ENCODE measurements at regions not wholly inside any gene's neighbourhood (a gene's known extent, or its start where the extent isn't known, plus 50 kb on each side); places are given as distances from the start of the nearest gene placed in this dataset.
"Not testable (repeated sequence)": the region's sequence is repeated elsewhere in the genome, so short reads cannot be mapped to it uniquely, and the experiment has no call there.

DNA sequence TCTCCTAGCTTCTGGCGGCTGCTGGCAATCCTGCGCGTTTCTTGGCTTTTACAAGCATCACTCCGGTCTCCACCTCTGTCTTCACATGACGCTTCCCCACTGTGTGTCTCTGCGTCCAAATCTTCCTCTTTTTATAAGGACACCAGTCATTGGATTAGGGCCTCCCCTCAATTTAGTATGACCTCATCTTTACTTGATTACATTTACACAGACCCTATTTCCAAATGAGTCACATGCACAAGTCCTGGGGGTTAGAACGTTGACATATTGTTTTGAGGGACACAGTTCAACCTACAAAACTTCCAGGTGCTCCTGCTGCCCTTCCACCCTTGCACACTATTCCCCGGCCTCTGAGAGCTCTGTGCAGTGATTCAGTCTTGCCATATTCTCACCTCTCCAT lies 215.3 kb downstream of the OPA1 start:
- no peak overlapping the region for H3K27ac Mint-ChIP-seq
- no peaks in the 10 kb centered on the region for H3K9me3 Mint-ChIP-seq
- H3K27me3 Mint-ChIP-seq = peaks cover 13% of the 10 kb centered on the region
- no peak for ATAC-seq (replicated peaks)
- H3K4me3 Mint-ChIP-seq = no peak overlapping the region
- no peaks in the 10 kb centered on the region for H3K36me3 Mint-ChIP-seq (ENCODE audit: low read depth)
- H3K4me1 Mint-ChIP-seq = no peaks in the 10 kb centered on the region

DNA sequence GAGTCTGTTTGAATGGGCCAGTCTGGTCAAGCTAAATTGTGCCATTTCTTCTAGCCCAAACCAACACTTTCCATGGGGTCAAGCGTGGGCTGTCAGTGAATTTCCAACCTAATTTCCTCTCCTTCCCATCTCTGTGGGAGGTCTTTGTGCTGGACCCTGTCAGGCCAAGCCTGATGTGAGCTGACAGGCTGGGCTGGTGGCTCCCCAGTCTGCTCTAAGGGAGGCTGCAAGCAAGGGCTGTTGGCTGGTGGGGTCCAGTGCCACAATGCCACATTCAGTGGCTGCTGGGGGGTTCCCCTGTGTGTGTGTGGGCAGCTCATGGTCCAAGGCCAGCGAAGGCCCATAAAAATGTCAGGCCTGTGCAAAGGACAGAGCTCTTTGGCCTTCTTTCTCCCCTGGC lies 216.1 kb downstream of the OPA1 start:
- no peak for ATAC-seq (replicated peaks)
- Mint-ChIP-seq H3K36me3 (ENCODE audit: low read depth) (no peaks in the 10 kb centered on the region), H3K4me3 (no peak overlapping the region), H3K27me3 (peaks cover 12% of the 10 kb centered on the region), H3K9me3 (no peaks in the 10 kb centered on the region), H3K27ac (no peak overlapping the region), H3K4me1 (no peaks in the 10 kb centered on the region)

DNA sequence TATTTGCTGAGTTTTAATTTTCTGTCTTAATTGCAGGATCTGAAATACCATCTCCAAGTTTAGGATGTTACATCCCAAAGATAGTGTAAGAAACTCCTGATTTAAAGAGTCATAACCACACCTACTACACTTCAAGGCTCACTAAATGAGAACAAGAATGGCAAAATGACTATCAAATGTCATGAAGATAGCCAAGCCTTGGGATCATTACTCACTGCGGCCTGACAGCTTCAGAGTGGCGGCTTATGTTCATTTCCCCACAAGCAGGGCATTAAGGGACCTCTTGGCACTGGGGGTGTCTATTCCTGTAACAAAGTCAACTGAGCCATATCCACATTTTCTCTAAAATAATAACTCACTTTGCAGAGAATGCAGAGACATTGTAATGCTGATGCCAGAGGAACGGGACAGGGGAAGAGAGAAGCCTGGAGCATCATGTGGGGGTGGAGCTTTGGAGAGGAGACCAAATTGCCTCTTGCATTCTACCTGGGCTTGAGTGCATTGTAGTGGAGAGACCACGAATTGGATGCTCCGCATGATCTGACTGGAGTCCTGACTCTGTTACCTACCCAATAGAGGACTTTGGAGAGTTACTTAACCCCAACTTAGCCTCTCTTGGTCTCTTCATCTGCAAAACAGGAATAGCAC lies 219.2 kb downstream of the OPA1 start:
- H3K27ac Mint-ChIP-seq = no peak overlapping the region
- no peaks in the 10 kb centered on the region for H3K9me3 Mint-ChIP-seq
- no peak overlapping the region for H3K4me3 Mint-ChIP-seq
- no peaks in the 10 kb centered on the region for H3K36me3 Mint-ChIP-seq (ENCODE audit: low read depth)
- no peak for ATAC-seq (replicated peaks)
- no peaks in the 10 kb centered on the region for H3K4me1 Mint-ChIP-seq
- H3K27me3 Mint-ChIP-seq = peaks cover 13% of the 10 kb centered on the region

DNA sequence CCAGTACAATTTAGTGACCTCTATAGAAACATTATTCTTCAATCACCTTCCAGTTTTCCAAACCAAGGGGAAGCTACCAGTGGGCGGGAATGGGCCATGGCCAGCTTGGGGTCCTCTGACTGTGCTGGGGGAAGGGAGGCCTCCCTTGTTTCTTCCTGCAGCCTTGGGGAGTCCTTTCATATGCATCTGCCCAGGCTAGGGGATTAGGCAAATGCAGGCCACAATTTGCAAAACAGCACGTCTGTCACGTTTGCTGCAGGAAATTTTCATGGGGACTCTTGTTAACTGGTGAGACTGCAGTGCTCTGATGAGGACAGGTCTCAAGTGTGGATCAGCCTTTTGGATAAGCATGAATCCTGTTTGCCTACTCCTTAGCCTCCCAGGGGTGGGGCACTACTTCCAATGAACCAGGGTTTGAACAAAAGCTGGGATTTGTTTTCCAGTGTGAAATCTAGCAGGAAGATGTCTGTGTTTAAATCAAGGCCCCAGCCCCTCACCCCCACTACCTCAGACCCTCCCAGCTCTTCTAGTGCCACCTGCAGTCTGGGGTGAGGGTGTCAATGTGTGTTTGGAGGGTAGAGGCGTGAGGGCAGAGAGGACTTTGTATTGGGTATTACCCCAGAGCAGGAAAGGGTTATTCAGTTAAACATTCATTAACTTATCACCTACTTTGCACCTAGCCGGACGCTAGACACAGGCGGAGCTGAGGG lies 219.9 kb downstream of the OPA1 start:
- H3K36me3 Mint-ChIP-seq (ENCODE audit: low read depth) = no peaks in the 10 kb centered on the region
- H3K4me3 Mint-ChIP-seq = no peak overlapping the region
- no peaks in the 10 kb centered on the region for H3K9me3 Mint-ChIP-seq
- H3K4me1 Mint-ChIP-seq = no peaks in the 10 kb centered on the region
- H3K27me3 Mint-ChIP-seq = peaks cover 13% of the 10 kb centered on the region
- no peak overlapping the region for H3K27ac Mint-ChIP-seq
- no peak for ATAC-seq (replicated peaks)

DNA sequence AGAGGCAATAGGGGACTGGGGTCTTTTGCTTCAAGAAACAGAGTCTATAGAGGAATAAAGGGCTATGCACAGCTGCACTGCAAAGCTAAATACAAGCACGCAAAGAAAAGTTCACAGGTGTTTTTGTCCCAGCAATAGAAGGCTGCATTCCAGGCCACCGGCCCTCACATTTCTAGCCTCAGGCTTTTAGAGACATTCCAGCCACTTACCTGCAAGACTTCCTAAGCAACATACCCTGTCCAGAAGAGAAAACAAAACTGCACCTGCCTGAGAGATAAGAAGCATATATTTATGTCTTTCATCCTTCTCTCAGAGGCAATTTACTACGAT lies 220.5 kb downstream of the OPA1 start:
- Mint-ChIP-seq H3K36me3 (ENCODE audit: low read depth) (no peaks in the 10 kb centered on the region), H3K4me1 (no peaks in the 10 kb centered on the region), H3K9me3 (no peaks in the 10 kb centered on the region), H3K4me3 (no peak overlapping the region), H3K27me3 (peaks cover 13% of the 10 kb centered on the region), H3K27ac (no peak overlapping the region)
- ATAC-seq (replicated peaks) = no peak

DNA sequence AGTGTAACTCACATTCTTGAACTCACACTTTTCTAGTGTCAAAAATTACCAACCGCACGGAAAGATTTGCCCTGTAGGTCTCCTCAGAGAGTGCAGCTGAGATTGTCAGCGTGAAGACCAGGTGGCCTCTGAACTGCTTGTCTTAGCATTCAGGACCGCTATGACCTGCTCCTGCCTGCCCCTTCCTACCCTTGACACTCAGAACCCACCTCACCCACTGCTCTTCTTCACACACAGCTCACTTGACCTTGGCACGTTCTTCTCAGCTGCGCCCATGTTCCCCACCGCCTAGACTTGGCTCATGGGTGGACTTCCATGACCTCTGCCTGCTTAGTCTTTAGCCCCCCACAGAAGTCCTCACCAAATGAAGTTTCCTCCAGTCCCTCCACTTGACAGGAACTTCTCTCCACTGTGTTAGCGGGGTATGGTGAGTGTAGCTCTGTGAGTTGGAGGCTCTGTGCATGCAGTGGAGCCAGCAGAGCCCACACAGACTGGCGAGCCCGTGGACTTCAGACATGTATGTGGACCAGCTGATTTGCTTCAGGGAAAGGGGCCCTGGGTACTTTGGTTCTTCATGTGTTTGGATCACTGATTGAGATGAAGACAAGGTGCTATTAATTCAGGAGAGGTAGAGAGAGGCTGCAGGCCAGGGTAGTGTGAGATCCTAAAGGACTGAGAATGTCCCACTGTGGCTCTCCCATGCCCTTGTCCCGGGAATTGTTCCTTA lies 221.3 kb downstream of the OPA1 start:
- no peak for ATAC-seq (replicated peaks)
- H3K27me3 Mint-ChIP-seq = peaks cover 14% of the 10 kb centered on the region
- H3K4me3 Mint-ChIP-seq = no peak overlapping the region
- H3K36me3 Mint-ChIP-seq (ENCODE audit: low read depth) = no peaks in the 10 kb centered on the region
- no peaks in the 10 kb centered on the region for H3K9me3 Mint-ChIP-seq
- no peak overlapping the region for H3K27ac Mint-ChIP-seq
- H3K4me1 Mint-ChIP-seq = no peaks in the 10 kb centered on the region

DNA sequence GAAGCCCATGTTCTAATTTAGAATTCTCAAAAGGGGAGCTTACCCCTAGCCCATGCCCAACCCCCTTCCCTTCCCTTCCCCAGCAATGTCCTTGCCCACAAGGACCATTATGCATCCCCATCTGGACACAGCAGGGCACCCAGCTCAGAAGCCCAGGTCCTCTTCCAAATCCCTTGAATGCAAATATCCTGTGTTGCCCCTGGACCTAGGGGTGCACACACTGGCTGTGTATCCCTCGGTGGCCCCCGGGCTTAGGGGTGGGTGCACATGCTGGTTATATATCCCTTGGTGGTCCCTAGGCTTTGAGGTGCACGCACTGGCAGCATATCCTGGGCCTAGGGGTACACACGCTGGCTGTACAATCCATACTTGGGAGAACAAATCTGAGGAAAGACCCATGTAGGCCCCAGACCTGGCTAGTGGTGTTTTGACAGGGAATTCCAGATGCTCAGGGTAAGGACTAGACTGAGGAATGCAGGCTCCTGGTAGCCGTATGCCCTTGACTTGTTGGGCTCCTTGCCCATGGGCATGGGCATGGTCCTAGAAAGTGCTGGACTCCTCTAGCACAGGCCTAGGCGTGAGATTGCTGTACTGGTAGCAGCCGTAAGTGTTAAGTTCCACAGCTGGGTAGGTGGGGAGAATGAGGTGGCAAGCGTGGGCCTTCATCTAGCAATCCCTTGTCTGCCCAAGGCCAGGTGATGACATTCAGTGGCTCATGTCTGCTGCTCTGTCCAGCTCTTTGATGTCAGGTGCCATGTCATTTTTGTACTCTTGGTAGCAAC lies 222.4 kb downstream of the OPA1 start:
- H3K27ac Mint-ChIP-seq = no peak overlapping the region
- H3K36me3 Mint-ChIP-seq (ENCODE audit: low read depth) = no peaks in the 10 kb centered on the region
- H3K4me3 Mint-ChIP-seq = no peak overlapping the region
- no peak for ATAC-seq (replicated peaks)
- peaks cover 17% of the 10 kb centered on the region for H3K27me3 Mint-ChIP-seq
- no peaks in the 10 kb centered on the region for H3K9me3 Mint-ChIP-seq
- no peaks in the 10 kb centered on the region for H3K4me1 Mint-ChIP-seq

DNA sequence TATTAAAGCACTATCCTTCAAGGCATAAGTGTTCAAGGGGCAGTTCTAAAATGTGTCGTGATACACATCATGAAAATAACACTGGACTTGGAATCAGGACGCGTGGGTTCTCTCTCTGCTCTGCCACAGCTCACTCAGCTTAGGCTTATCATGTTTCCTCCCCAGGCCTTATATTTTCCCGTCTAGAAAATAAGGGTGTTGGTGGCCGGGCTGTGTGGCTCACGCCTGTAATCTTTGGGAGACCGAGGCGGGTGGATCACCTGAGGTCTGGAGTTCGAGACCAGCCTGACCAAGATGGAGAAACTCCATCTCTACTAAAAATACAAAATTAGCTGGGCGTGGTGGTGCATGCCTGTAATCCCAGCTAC lies 223.0 kb downstream of the OPA1 start:
- no peak for ATAC-seq (replicated peaks)
- no peaks in the 10 kb centered on the region for H3K36me3 Mint-ChIP-seq (ENCODE audit: low read depth)
- H3K4me3 Mint-ChIP-seq = no peak overlapping the region
- no peaks in the 10 kb centered on the region for H3K4me1 Mint-ChIP-seq
- peaks cover 16% of the 10 kb centered on the region for H3K27me3 Mint-ChIP-seq
- no peaks in the 10 kb centered on the region for H3K9me3 Mint-ChIP-seq
- H3K27ac Mint-ChIP-seq = no peak overlapping the region

DNA sequence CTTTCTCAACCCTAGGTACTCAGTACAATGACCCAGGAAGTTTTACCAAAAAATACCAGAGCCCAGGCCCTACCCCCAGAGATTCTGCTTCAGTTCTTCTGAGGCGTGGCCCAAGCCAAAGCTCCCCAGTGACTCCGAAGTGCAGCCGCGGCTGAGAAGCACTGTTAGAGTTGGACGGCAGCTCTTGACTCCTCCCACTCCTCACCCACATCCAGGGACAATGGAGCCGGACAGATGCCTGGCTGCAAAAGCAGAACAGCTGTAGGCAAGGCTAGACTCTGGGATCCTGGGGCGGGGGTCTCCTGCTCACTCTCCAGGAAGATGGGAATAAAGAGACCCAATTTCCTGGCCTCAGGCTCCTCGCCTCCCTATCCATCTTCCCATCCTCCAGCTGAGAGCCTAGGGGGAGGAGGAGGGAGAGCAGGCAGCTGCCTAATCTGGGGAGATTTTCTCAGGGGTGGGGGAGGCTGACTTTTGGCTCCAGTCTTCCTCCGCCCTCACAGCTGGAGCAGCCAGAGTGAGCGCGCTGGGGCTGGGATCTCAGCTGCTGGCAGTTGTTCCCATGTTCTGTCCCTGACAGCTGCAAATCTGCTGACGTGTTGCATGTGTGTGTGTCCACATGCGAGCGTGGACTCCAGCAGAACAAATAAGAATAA lies 223.8 kb downstream of the OPA1 start:
- no peaks in the 10 kb centered on the region for H3K36me3 Mint-ChIP-seq (ENCODE audit: low read depth)
- no peak overlapping the region for H3K27ac Mint-ChIP-seq
- H3K4me3 Mint-ChIP-seq = no peak overlapping the region
- no peaks in the 10 kb centered on the region for H3K9me3 Mint-ChIP-seq
- H3K27me3 Mint-ChIP-seq = peaks cover 15% of the 10 kb centered on the region
- no peak for ATAC-seq (replicated peaks)
- H3K4me1 Mint-ChIP-seq = no peaks in the 10 kb centered on the region

DNA sequence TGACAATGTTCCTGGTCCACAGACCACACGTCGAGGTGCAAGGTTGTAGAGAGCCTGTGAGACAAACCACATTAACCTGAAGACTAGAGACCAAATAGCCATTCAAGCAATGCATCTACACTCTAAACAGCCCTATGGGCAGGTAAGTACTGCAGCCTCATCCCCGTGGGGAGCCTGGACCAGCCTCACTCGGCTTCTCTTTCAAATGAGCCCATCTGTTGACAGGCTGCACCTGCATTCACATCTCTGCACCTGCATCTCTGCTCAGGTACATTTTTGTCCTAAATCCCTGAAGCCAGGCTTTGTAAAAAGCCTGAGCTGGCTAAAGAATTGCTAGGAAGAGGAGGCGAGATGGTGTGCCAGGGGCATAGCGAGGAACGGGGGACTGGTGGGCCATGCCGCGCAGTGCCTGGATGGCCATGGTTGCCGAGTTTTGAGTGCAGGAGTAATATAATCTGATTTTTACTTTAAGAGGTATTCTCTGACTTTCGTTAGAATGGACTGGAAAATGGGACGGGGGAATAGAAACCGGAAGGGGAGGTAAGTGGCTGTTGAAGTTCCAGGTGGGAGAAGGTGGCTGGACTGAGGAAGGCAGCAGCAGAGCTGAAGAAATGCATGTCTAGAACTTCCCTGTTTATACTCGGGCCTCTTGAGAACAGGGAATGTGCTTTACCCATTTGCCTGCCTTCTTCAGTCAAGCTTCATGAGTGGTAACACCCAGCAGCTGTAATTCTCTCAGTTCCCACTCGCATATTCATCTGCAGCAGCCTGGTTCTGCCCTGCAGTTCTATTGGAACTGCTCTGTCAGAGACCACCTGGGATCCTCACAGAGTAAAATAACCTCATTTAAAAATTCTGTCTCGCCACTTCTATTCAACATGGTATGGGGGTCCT lies 226.4 kb downstream of the OPA1 start:
- Mint-ChIP-seq H3K27ac (no peak overlapping the region), H3K9me3 (no peaks in the 10 kb centered on the region)

DNA sequence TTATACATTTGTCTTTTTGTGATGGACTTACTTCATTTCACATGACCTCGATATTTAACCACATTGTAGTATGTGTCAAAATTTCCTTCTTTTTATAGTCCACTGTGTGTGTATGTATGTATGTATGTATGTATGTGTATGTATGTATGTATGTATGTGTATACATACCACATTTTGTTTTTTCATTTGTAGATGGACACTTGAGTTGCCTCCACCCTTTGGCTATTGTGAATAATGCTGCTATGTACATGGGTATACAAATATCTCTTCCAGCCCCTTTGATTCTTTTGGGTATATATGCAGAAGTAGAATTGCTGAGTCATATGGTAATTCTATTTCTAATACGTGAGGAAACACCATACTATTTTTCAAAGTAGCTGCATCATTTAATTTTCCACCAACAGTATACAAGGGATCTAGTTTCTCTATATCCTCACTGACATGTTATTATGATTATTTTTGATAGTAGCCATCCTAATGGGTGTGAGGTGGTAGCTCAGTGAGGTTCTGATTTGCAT lies 228.2 kb downstream of the OPA1 start:
- no peak for ATAC-seq (replicated peaks)
- H3K27ac Mint-ChIP-seq = no peak overlapping the region
- H3K4me3 Mint-ChIP-seq = no peak overlapping the region
- H3K36me3 Mint-ChIP-seq (ENCODE audit: low read depth) = no peaks in the 10 kb centered on the region
- H3K9me3 Mint-ChIP-seq = no peaks in the 10 kb centered on the region
- H3K4me1 Mint-ChIP-seq = no peaks in the 10 kb centered on the region
- H3K27me3 Mint-ChIP-seq = peaks cover 14% of the 10 kb centered on the region

More for the DNA sequence above, 226.4 kb downstream of the OPA1 start:
- no peaks in the 10 kb centered on the region for H3K4me1 Mint-ChIP-seq
- no peak for ATAC-seq (replicated peaks)
- no peak overlapping the region for H3K4me3 Mint-ChIP-seq
- H3K27me3 Mint-ChIP-seq = peaks cover 18% of the 10 kb centered on the region
- H3K36me3 Mint-ChIP-seq (ENCODE audit: low read depth) = no peaks in the 10 kb centered on the region

DNA sequence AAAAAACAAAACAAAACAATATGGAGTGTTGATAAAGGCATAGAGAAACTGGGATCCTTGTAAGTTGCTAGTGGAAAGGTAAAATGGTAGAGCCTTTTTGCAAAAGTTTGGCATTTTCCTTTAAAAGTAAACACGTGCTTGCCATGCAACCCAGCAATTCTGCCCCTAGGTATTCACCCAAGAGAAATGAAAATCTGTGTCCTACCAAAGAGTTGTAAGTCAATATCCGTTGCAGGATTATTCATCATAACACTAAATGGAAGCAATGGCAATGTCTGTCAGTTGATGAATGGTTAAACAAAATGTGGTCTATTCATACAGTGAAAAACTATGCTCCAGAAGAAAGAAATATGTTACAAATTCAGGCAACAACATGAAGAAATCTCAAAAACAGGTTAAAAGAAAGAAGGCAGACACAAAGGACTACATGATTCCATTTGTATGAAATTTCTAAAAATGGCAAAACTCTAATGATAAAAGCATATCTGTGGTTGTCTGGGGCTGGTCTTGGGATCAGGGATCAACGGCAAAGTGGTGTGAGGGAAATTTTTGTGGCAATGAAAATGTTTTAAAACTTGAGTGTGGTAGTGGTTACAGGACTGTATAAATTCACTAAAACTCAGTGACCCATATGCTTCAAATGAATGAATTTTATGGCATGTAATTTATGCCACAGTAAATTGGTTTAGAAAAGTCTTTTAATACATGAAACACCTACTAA lies 229.6 kb downstream of the OPA1 start:
- peaks cover 14% of the 10 kb centered on the region for H3K27me3 Mint-ChIP-seq
- H3K9me3 Mint-ChIP-seq = no peaks in the 10 kb centered on the region
- H3K4me3 Mint-ChIP-seq = no peak overlapping the region
- H3K27ac Mint-ChIP-seq = no peak overlapping the region
- no peaks in the 10 kb centered on the region for H3K4me1 Mint-ChIP-seq
- no peak for ATAC-seq (replicated peaks)
- H3K36me3 Mint-ChIP-seq (ENCODE audit: low read depth) = no peaks in the 10 kb centered on the region

DNA sequence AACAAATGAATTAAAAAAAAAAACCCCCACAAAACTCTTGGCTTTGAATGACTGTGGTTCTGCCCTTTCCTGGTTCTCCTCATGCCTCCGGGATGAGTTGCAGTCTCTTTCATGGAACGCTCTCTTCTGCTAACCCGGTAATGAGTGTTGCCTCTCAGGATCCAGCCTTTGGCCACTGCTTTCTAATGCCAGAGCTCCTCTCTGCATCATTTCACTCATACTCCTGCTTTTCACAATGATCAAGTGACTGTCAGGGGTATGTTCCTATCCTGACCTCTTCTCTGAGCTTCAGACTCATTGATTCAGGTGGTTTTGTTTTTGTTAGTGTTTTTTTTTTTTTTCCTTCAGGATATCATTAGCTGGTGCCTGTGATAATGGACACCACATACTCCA lies 230.2 kb downstream of the OPA1 start:
- H3K9me3 Mint-ChIP-seq; H3K4me1 Mint-ChIP-seq; H3K4me3 Mint-ChIP-seq; H3K27ac Mint-ChIP-seq; H3K36me3 Mint-ChIP-seq (ENCODE audit: low read depth); ATAC-seq (replicated peaks): not testable (repeated sequence)
- H3K27me3 Mint-ChIP-seq = peaks cover 14% of the 10 kb centered on the region

Data from activated T-helper 17 cell treated with anti-CD3 and anti-CD28 coated beads, Interleukin-2, amount 50 U/mL, for 72 hours (primary cell).